Neuronal stem cell (in vitro differentiated cells): ENCODE measurements at regions not wholly inside any gene's neighbourhood (a gene's known extent, or its start where the extent isn't known, plus 50 kb on each side); places are given as distances from the start of the nearest gene placed in this dataset.

Experiments
- DNase-seq: peaks from one replicate; pipeline ENCODE4 v3.0.0-alpha.2; 2013; ENCODE audit warnings: low spot score
- H2AFZ ChIP-seq: one replicate; pipeline ENCODE4 v1.6.1; 2013; ENCODE audit warnings: mild to moderate bottlenecking, low read length, inconsistent platforms
- H2AK5ac ChIP-seq: 2 replicates; pipeline ENCODE4 v1.6.1; 2013; ENCODE audit warnings: low read depth, mild to moderate bottlenecking, inconsistent platforms, low read length, moderate library complexity, mixed read lengths
- H2BK120ac ChIP-seq: 2 replicates; pipeline ENCODE4 v1.6.1; 2013; ENCODE audit warnings: low read depth, mild to moderate bottlenecking, inconsistent platforms, low read length, moderate library complexity, mixed read lengths
- H2BK12ac ChIP-seq: one replicate; pipeline ENCODE4 v1.6.1; 2013; ENCODE audit warnings: low read length, inconsistent platforms
- H2BK15ac ChIP-seq: 2 replicates; pipeline ENCODE4 v1.6.1; 2013; ENCODE audit warnings: mild to moderate bottlenecking, low read length, inconsistent platforms, mixed read lengths
- H2BK5ac ChIP-seq: one replicate; pipeline ENCODE4 v1.6.1; 2013; ENCODE audit warnings: inconsistent platforms, mild to moderate bottlenecking, low read length, moderate library complexity
- H3K14ac ChIP-seq: one replicate; pipeline ENCODE4 v1.6.1; 2013; ENCODE audit warnings: low read length, inconsistent platforms
- H3K18ac ChIP-seq: 2 replicates; pipeline ENCODE4 v1.6.1; 2013; ENCODE audit warnings: low read length, inconsistent platforms
- H3K23ac ChIP-seq: 2 replicates; pipeline ENCODE4 v1.6.1; 2013; ENCODE audit warnings: low read depth, mild to moderate bottlenecking, mixed read lengths, low read length, inconsistent platforms; ENCODE audit not compliant: poor library complexity
- H3K27ac ChIP-seq: replicated peaks from 3 replicates; pipeline ENCODE4 v1.5.1; 2013; ENCODE audit warnings: low read length, inconsistent platforms
- H3K27me3 ChIP-seq, 3 experiments: 2 replicates each; pipeline ENCODE4 v1.6.1; 2013; ENCODE audit warnings: low read length in 3 of 3, mild to moderate bottlenecking in 2 of 3, inconsistent platforms in 1 of 3, low read depth in 1 of 3, mixed read lengths in 1 of 3, moderate library complexity in 1 of 3; ENCODE audit not compliant: control insufficient read depth in 3 of 3, insufficient read depth in 3 of 3
- H3K36me3 ChIP-seq, 2 donors: replicated peaks in 1 of 2; 2 replicates each; pipeline ENCODE4 v1.6.1; 2013; ENCODE audit warnings: low read length in 2 of 2; ENCODE audit not compliant: control insufficient read depth in 2 of 2, insufficient read depth in 2 of 2
- H3K4ac ChIP-seq: 2 replicates; pipeline ENCODE4 v1.6.1; 2013; ENCODE audit warnings: inconsistent platforms, mild to moderate bottlenecking, low read length, moderate library complexity
- H3K4me1 ChIP-seq, 2 donors: 1 replicate in 1 of 2; 2 replicates in 1 of 2; pipeline ENCODE4 v1.6.1; 2013; ENCODE audit warnings: low read length in 2 of 2, low read depth in 1 of 2; ENCODE audit not compliant: control insufficient read depth in 2 of 2, insufficient read depth in 1 of 2
- H3K4me2 ChIP-seq: one replicate; pipeline ENCODE4 v1.6.1; 2013; ENCODE audit warnings: mild to moderate bottlenecking, low read length, inconsistent platforms; ENCODE audit not compliant: insufficient read depth, poor library complexity, severe bottlenecking
- H3K4me3 ChIP-seq, 2 donors: 2 replicates each; pipeline ENCODE4 v1.5.1; 2013; ENCODE audit warnings: low read length in 2 of 2, mild to moderate bottlenecking in 2 of 2, inconsistent platforms in 1 of 2, moderate library complexity in 1 of 2
- H3K79me1 ChIP-seq: one replicate; pipeline ENCODE4 v1.6.1; 2013; ENCODE audit warnings: low read depth, mild to moderate bottlenecking, inconsistent platforms, low read length, moderate library complexity
- H3K9ac ChIP-seq: one replicate; pipeline ENCODE4 v1.6.1; 2013; ENCODE audit warnings: mild to moderate bottlenecking, low read depth, low read length, inconsistent platforms; ENCODE audit not compliant: poor library complexity
- H3K9me3 ChIP-seq, 2 donors: replicated peaks in 1 of 2; 2 replicates each; pipeline versions ENCODE3 to v1.6.1; 2013; ENCODE audit warnings: low read length in 2 of 2, mild to moderate bottlenecking in 2 of 2, inconsistent platforms in 1 of 2, low read depth in 1 of 2, mixed read lengths in 1 of 2, moderate library complexity in 1 of 2; ENCODE audit not compliant: control insufficient read depth in 2 of 2, insufficient read depth in 1 of 2
- H4K8ac ChIP-seq: one replicate; pipeline ENCODE4 v1.6.1; 2013; ENCODE audit warnings: low read depth, mild to moderate bottlenecking, inconsistent platforms, low read length, moderate library complexity
- H4K91ac ChIP-seq: one replicate; pipeline ENCODE4 v1.6.1; 2013; ENCODE audit warnings: low read length, low read depth, mild to moderate bottlenecking, inconsistent platforms; ENCODE audit not compliant: poor library complexity
- WGBS, 2 donors: extraction: QIAGEN DNeasy Blood & Tissue Kit; methylation state at CpG; one replicate each; pipeline ENCODE4 v1.1.7; 2013; ENCODE audit warnings: missing lambda C conversion rate in 2 of 2, mixed read lengths in 1 of 2; ENCODE audit not compliant: insufficient read length in 2 of 2, insufficient replicate concordance in 1 of 2; ENCODE audit errors: extremely low coverage in 2 of 2; 5-methylcytosine and 5-hydroxymethylcytosine counted together

DNA sequence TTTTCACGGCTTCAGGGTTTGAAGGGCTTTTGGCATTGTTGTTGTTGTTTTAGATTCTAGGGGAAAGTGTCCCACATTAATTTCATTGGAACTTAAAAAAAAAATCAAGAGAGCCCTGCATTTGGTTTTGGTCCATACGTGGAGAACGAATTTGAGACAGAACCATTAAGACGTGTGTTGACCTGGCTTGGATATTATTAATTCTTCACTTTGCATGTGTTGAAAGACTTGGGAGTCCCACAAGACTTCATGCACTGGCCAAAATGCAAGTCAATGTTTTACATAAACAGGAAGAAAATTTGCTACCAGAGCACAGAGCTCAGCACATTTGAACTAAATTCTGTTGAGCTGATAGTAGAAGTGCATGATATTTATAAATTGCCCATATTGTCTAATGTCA is 761.2 kb upstream of the ACVR2A start:
- no peaks in the 10 kb centered on the region for H3K9me3 ChIP-seq
- H4K8ac ChIP-seq: no peak overlapping the region
- H4K91ac ChIP-seq: no peak overlapping the region
- no peak overlapping the region for H2BK12ac ChIP-seq
- H3K36me3 ChIP-seq: no peaks in the 10 kb centered on the region
- H2AFZ ChIP-seq: no peak overlapping the region
- H2BK5ac ChIP-seq: no peak overlapping the region
- H2BK120ac ChIP-seq: no peak overlapping the region
- no peak overlapping the region for H3K9ac ChIP-seq
- H3K4ac ChIP-seq: no peak overlapping the region
- H2BK15ac ChIP-seq: no peak overlapping the region
- DNase-seq: no peak
- H3K79me1 ChIP-seq: no peaks in the 10 kb centered on the region
- no peaks in the 10 kb centered on the region for H3K4me1 ChIP-seq
- H3K23ac ChIP-seq: no peak overlapping the region
- H3K4me3 ChIP-seq: no peak overlapping the region
- no peak overlapping the region for H3K18ac ChIP-seq
- H2AK5ac ChIP-seq: no peak overlapping the region
- H3K14ac ChIP-seq: no peak overlapping the region
- no CpG with 5 or more reads among the region's 4 CpGs for WGBS, 2 donors
- no peak overlapping the region for H3K4me2 ChIP-seq
- H3K27ac ChIP-seq: no peak overlapping the region
- no peaks in the 10 kb centered on the region for H3K27me3 ChIP-seq

DNA sequence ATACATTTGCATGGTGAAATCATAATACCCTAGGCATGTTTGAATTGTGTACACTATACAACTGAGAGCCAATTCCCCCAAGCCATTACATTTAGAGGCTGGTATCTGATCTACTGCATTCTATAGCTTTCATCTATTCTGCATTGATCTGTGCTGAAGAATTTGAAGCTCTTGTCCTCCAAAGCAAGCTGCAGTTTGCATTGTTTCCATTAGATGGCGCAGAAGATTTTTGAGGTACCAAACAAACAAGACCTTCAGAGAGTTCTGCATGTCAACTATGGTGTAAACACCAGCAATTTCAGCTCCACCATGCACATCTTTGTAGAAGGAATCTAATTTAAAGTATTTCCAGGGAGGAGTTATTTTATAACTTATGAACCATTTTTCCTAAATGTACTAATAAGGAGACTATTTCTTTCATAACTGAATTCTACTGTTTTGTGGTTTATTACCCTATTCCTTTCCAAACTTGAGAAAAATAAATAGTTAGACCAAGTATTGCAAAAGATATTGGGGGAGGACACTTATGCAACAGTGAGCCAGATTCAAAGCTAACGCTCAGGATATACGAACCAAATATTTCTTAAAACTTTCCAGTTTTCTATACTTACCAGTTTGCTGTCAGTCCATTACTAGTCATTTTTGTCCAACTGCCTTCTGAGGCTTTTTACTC is 761.8 kb upstream of the ACVR2A start:
- H3K4me1 ChIP-seq: no peaks in the 10 kb centered on the region
- no peak overlapping the region for H4K8ac ChIP-seq
- H3K36me3 ChIP-seq: no peaks in the 10 kb centered on the region
- H3K9ac ChIP-seq: no peak overlapping the region
- no peak overlapping the region for H3K18ac ChIP-seq
- H3K23ac ChIP-seq: no peak overlapping the region
- H3K79me1 ChIP-seq: no peaks in the 10 kb centered on the region
- DNase-seq: peak; percentile 87
- H2BK5ac ChIP-seq: no peak overlapping the region
- H3K4me3 ChIP-seq: no peak overlapping the region
- no peak overlapping the region for H4K91ac ChIP-seq
- no peak overlapping the region for H3K4ac ChIP-seq
- no peak overlapping the region for H3K14ac ChIP-seq
- H2BK120ac ChIP-seq: no peak overlapping the region
- H2BK12ac ChIP-seq: no peak overlapping the region
- H2AK5ac ChIP-seq: no peak overlapping the region
- no peaks in the 10 kb centered on the region for H3K9me3 ChIP-seq
- no peak overlapping the region for H2BK15ac ChIP-seq
- no CpG with 5 or more reads among the region's 3 CpGs for WGBS, 2 donors
- H3K4me2 ChIP-seq: no peak overlapping the region
- no peak overlapping the region for H2AFZ ChIP-seq
- H3K27me3 ChIP-seq: no peaks in the 10 kb centered on the region
- H3K27ac ChIP-seq: no peak overlapping the region

DNA sequence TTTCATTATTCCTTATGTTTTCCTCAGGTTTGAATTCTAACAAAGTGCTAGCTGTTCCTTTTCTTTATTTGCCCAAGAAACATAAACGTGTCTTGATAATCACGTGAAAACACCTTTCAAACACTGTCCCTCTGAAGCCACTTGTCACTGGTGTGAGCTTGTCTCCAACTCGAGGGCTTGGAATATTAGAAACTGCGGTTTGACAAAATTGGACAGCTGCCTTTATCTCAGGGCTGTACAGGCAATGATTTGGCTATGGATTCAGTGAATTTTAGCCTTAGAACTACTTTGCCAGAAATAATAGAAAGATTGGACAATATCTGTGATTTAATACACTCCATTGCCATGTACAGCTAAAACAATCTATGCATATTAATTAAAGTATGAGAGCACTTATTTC is 763.0 kb upstream of the ACVR2A start:
- H3K14ac ChIP-seq: no peak overlapping the region
- H3K27me3 ChIP-seq: no peaks in the 10 kb centered on the region
- H2BK5ac ChIP-seq: no peak overlapping the region
- H3K9me3 ChIP-seq: no peaks in the 10 kb centered on the region
- H3K4me3 ChIP-seq: no peak overlapping the region
- no peak overlapping the region for H2AFZ ChIP-seq
- H3K4me2 ChIP-seq: no peak overlapping the region
- no CpG with 5 or more reads among the region's 4 CpGs for WGBS, 2 donors
- H2AK5ac ChIP-seq: no peak overlapping the region
- no peak overlapping the region for H2BK15ac ChIP-seq
- H2BK120ac ChIP-seq: no peak overlapping the region
- H3K9ac ChIP-seq: no peak overlapping the region
- no peak overlapping the region for H4K91ac ChIP-seq
- H3K18ac ChIP-seq: no peak overlapping the region
- no peak for DNase-seq
- H3K4ac ChIP-seq: no peak overlapping the region
- H4K8ac ChIP-seq: no peak overlapping the region
- H2BK12ac ChIP-seq: no peak overlapping the region
- H3K4me1 ChIP-seq: no peaks in the 10 kb centered on the region
- H3K79me1 ChIP-seq: no peaks in the 10 kb centered on the region
- H3K36me3 ChIP-seq: no peaks in the 10 kb centered on the region
- H3K23ac ChIP-seq: no peak overlapping the region
- H3K27ac ChIP-seq: no peak overlapping the region

DNA sequence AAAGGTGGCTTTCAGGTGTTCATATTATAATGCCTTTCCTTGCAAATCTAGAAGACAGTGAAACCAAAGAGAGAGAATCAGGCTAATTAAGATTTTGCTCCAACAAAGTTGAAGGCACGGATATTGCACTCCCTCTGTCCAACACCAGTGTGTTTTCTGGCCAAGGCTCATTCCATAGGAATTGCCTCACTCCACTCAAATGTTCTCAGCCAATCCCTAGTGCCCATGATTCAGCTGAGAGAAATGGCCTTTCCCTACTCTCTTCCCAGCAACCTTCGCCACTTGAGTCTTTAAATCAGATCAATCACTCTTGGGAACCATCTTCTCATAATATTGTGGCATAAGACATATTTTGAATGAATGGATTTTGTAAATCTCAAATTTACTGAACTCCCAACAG is 768.2 kb upstream of the ACVR2A start:
- Histone ChIP-seq H3K79me1 (no peaks in the 10 kb centered on the region), H3K9ac (no peak overlapping the region), H2AK5ac (no peak overlapping the region), H3K18ac (no peak overlapping the region), H2BK5ac (no peak overlapping the region), H3K4me3 (no peak overlapping the region), H2BK120ac (no peak overlapping the region), H3K4me1 (no peaks in the 10 kb centered on the region), H3K27ac (no peak overlapping the region), H3K9me3 (no peaks in the 10 kb centered on the region), H2BK15ac (no peak overlapping the region), H3K23ac (no peak overlapping the region), H3K14ac (no peak overlapping the region), H4K8ac (no peak overlapping the region), H3K36me3 (no peaks in the 10 kb centered on the region), H2AFZ (no peak overlapping the region), H2BK12ac (no peak overlapping the region), H3K4ac (no peak overlapping the region), H3K27me3 (no peaks in the 10 kb centered on the region), H3K4me2 (no peak overlapping the region), H4K91ac (no peak overlapping the region)
- WGBS, 2 donors: no CpG with 5 or more reads among the region's 2 CpGs
- no peak for DNase-seq
